KMS-11 (cell line): ENCODE measurements at regions not wholly inside any gene's neighbourhood (a gene's known extent, or its start where the extent isn't known, plus 50 kb on each side); places are given as distances from the start of the nearest gene placed in this dataset.

ENCODE experiments used
- H2AFZ ChIP-seq: fragments of 200-600 bp; sonication (generic); 2 replicates; pipeline ENCODE4 v1.6.1; 2016; ENCODE audit warnings: antibody characterized with exemption, mixed run types, low read depth
- H3K27ac ChIP-seq: fragments of 200-600 bp; sonication (generic); 2 replicates; pipeline ENCODE4 v1.6.1; 2016; ENCODE audit warnings: mild to moderate bottlenecking, mixed run types
- H3K27me3 ChIP-seq: fragments of 200-600 bp; sonication (generic); 2 replicates; pipeline ENCODE4 v1.6.1; 2017; ENCODE audit warnings: mild to moderate bottlenecking, low read depth, mixed run types, moderate library complexity; ENCODE audit not compliant: insufficient read depth
- H3K36me3 ChIP-seq: fragments of 200-600 bp; sonication (generic); 2 replicates; pipeline ENCODE4 v1.6.1; 2017; ENCODE audit warnings: mild to moderate bottlenecking, mixed run types; ENCODE audit not compliant: insufficient read depth
- H3K4me1 ChIP-seq: fragments of 200-600 bp; sonication (generic); 2 replicates; pipeline ENCODE4 v1.6.1; 2016; ENCODE audit warnings: mild to moderate bottlenecking, low read depth, mixed run types; ENCODE audit not compliant: poor library complexity, severe bottlenecking
- H3K4me2 ChIP-seq: fragments of 200-600 bp; sonication (generic); 2 replicates; pipeline ENCODE4 v1.7.0; 2016; ENCODE audit warnings: mild to moderate bottlenecking, mixed run types
- H3K4me3 ChIP-seq: fragments of 200-600 bp; sonication (generic); IDR thresholded peaks from 2 replicates; pipeline ENCODE4 v1.6.1; 2017; ENCODE audit warnings: low read depth, low read length, mixed read lengths; ENCODE audit not compliant: insufficient read depth
- H3K79me2 ChIP-seq: fragments of 200-600 bp; sonication (generic); 2 replicates; pipeline ENCODE4 v1.6.1; 2016; ENCODE audit warnings: low read depth, mixed run types; ENCODE audit not compliant: insufficient read depth
- H3K9ac ChIP-seq: fragments of 200-600 bp; sonication (generic); 2 replicates; pipeline ENCODE4 v1.6.1; 2016; ENCODE audit warnings: mild to moderate bottlenecking, mixed run types
- H4K20me1 ChIP-seq: fragments of 200-600 bp; sonication (generic); 2 replicates; pipeline ENCODE4 v1.6.1; 2016; ENCODE audit warnings: mild to moderate bottlenecking, mixed run types; ENCODE audit not compliant: insufficient read depth
- TF ChIP-seq, protein P1 (sequence below): fragments of 200-600 bp; sonication (generic); conservative IDR thresholded peaks from 2 replicates; pipeline ENCODE4 v1.6.1; 2017; ENCODE audit warnings: low read depth, mild to moderate bottlenecking, antibody characterized with exemption, low read length, moderate library complexity, mixed read lengths

DNA sequence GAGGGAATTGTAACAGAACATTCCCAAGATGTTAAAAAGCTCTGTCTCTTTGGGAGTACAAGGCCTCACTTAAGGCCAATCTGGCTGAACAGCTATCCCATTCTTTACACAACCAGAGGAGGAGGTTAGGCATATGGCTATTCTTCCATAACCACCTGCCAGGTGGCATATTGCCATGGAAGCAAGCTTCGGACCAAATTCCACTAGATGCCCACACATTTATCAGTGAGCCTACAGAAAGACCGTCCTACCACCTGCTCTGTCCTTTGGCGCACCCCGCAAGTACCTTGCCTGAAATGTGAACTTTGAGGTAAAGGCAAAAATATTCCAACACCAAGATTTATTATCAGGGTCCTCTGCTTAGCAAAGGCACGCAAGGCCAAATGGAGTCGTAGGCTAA, 519.9 kb upstream of the TNP1 start:
- Histone ChIP-seq H3K36me3 (no peaks in the 10 kb centered on the region), H3K27ac (no peak overlapping the region), H3K27me3 (no peaks in the 10 kb centered on the region), H2AFZ (no peak overlapping the region), H3K4me3 (no peak overlapping the region), H3K4me2 (no peak overlapping the region), H3K4me1 (no peaks in the 10 kb centered on the region), H3K79me2 (no peaks in the 10 kb centered on the region), H4K20me1 (no peaks in the 10 kb centered on the region), H3K9ac (no peak overlapping the region)
- TF ChIP-seq, protein P1, sequence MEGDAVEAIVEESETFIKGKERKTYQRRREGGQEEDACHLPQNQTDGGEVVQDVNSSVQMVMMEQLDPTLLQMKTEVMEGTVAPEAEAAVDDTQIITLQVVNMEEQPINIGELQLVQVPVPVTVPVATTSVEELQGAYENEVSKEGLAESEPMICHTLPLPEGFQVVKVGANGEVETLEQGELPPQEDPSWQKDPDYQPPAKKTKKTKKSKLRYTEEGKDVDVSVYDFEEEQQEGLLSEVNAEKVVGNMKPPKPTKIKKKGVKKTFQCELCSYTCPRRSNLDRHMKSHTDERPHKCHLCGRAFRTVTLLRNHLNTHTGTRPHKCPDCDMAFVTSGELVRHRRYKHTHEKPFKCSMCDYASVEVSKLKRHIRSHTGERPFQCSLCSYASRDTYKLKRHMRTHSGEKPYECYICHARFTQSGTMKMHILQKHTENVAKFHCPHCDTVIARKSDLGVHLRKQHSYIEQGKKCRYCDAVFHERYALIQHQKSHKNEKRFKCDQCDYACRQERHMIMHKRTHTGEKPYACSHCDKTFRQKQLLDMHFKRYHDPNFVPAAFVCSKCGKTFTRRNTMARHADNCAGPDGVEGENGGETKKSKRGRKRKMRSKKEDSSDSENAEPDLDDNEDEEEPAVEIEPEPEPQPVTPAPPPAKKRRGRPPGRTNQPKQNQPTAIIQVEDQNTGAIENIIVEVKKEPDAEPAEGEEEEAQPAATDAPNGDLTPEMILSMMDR: no peak

DNA sequence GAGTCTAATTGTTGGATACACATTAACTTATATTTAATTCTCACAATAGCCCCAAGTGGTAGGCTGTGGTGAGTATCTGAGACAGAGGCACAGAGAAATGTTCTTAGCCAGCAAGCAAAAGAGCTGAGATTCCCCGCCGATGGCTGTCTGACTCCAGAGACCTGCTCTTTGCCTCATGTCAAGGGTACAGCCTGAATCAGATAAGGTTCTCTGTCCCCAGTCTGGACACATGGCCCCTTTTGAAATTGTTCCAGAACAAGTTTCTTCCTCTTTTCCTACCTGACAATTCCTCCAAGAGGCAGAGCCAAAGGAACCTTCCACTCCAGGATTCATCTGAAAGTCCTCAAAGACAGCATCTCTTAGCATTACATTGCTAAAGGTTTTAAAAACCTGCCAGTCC, 512.9 kb upstream of the TNP1 start:
- no peak overlapping the region for H3K4me2 ChIP-seq
- H3K27ac ChIP-seq: no peak overlapping the region
- no peaks in the 10 kb centered on the region for H3K79me2 ChIP-seq
- no peak overlapping the region for H3K4me3 ChIP-seq
- TF ChIP-seq, protein P1: no peak
- no peak overlapping the region for H2AFZ ChIP-seq
- no peaks in the 10 kb centered on the region for H3K4me1 ChIP-seq
- no peak overlapping the region for H3K9ac ChIP-seq
- H3K36me3 ChIP-seq: no peaks in the 10 kb centered on the region
- H3K27me3 ChIP-seq: no peaks in the 10 kb centered on the region
- H4K20me1 ChIP-seq: no peaks in the 10 kb centered on the region

DNA sequence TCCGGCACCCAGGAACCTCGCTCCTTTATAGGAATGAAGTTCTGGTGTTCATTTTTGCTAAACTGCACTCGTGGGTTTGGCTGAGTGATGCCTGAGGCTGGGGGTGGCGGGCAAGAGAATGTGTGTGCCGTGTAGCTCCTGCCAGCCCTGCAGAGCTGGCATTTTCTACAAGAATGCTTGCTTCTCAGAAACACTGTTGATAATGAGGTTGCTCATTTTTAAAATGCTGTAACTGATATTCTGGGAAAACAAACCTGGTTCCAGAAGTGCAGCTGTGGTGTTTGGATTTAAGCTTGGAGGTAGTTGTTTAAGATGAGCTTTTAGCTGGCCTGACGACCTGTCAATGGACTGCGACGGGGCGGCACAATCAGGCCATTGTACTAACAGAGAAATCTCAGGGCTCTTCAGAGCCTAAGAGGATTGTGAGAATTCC, 511.9 kb upstream of the TNP1 start:
- Histone ChIP-seq H3K4me3 (no peak overlapping the region), H3K79me2 (no peaks in the 10 kb centered on the region), H3K27me3 (no peaks in the 10 kb centered on the region), H3K36me3 (no peaks in the 10 kb centered on the region), H3K4me1 (no peaks in the 10 kb centered on the region), H3K9ac (no peak overlapping the region), H4K20me1 (no peaks in the 10 kb centered on the region), H2AFZ (no peak overlapping the region), H3K27ac (no peak overlapping the region), H3K4me2 (no peak overlapping the region)
- TF ChIP-seq, protein P1: no peak

DNA sequence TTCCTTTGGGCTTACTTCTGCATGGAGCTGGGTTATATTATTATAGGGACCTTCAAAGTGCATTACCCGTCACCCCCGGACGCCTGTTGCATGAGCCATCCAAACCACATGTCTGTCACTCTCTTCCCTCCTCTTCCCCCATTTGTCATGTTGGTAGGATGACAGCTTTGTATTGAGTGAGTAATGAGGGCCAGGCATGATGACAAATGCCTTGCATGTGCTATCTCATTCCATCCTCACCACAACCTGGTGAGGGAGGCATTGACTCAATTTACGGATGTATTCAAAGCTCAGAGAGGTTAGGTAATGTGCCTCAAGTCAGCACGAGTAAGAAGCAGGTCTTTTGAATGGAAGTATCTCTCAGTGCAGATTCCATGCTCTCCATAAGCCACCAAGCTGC, 510.5 kb upstream of the TNP1 start:
- no peaks in the 10 kb centered on the region for H3K4me1 ChIP-seq
- H3K27ac ChIP-seq: no peak overlapping the region
- no peak overlapping the region for H2AFZ ChIP-seq
- H4K20me1 ChIP-seq: no peaks in the 10 kb centered on the region
- H3K79me2 ChIP-seq: no peaks in the 10 kb centered on the region
- no peak overlapping the region for H3K9ac ChIP-seq
- TF ChIP-seq, protein P1: no peak
- H3K36me3 ChIP-seq: no peaks in the 10 kb centered on the region
- H3K4me2 ChIP-seq: no peak overlapping the region
- H3K27me3 ChIP-seq: no peaks in the 10 kb centered on the region
- no peak overlapping the region for H3K4me3 ChIP-seq
